H9 (cell line): ENCODE measurements at regions not wholly inside any gene's neighbourhood (a gene's known extent, or its start where the extent isn't known, plus 50 kb on each side); places are given as distances from the start of the nearest gene placed in this dataset.

ENCODE experiments used
- DNase-seq: peaks from one replicate; pipeline ENCODE4 v3.0.0-alpha.2; 2017
- H2AFZ ChIP-seq: one replicate; pipeline ENCODE4 v1.6.1; 2013; ENCODE audit warnings: mild to moderate bottlenecking, low read length, control low read depth, moderate library complexity
- H2AK5ac ChIP-seq: 2 replicates; pipeline ENCODE4 v1.6.1; 2013; ENCODE audit warnings: low read length, control low read depth, mixed read lengths; ENCODE audit not compliant: insufficient read length
- H2BK120ac ChIP-seq: one replicate; pipeline ENCODE4 v1.6.1; 2013; ENCODE audit warnings: low read depth, mild to moderate bottlenecking, low read length, control low read depth, inconsistent platforms; ENCODE audit not compliant: poor library complexity, severe bottlenecking
- H2BK12ac ChIP-seq: 2 replicates; pipeline ENCODE4 v1.6.1; 2013; ENCODE audit warnings: low read length, control low read depth, mixed read lengths, low read depth; ENCODE audit not compliant: insufficient read length
- H2BK15ac ChIP-seq: 2 replicates; pipeline ENCODE4 v1.6.1; 2013; ENCODE audit warnings: low read depth, low read length, control low read depth
- H2BK20ac ChIP-seq: one replicate; pipeline ENCODE4 v1.6.1; 2013; ENCODE audit warnings: low read depth, mild to moderate bottlenecking, low read length, control low read depth, inconsistent platforms; ENCODE audit not compliant: poor library complexity, severe bottlenecking
- H2BK5ac ChIP-seq: 2 replicates; pipeline ENCODE4 v1.6.1; 2013; ENCODE audit warnings: low read length, control low read depth, mixed read lengths; ENCODE audit not compliant: insufficient read length
- H3K14ac ChIP-seq: 2 replicates; pipeline ENCODE4 v1.6.1; 2013; ENCODE audit warnings: low read length, control low read depth; ENCODE audit not compliant: insufficient read depth
- H3K18ac ChIP-seq: 2 replicates; pipeline ENCODE4 v1.6.1; 2013; ENCODE audit warnings: low read depth, mild to moderate bottlenecking, mixed read lengths, low read length, control low read depth; ENCODE audit not compliant: insufficient read length
- H3K23ac ChIP-seq: 2 replicates; pipeline ENCODE4 v1.6.1; 2013; ENCODE audit warnings: low read length, control low read depth, mixed read lengths, low read depth; ENCODE audit not compliant: insufficient read length
- H3K23me2 ChIP-seq: 2 replicates; pipeline ENCODE4 v1.6.1; 2013; ENCODE audit warnings: low read depth, mild to moderate bottlenecking, mixed read lengths, low read length, control low read depth; ENCODE audit not compliant: insufficient read length, poor library complexity, severe bottlenecking
- H3K27ac ChIP-seq: 2 replicates; pipeline ENCODE4 v1.5.1; 2013; ENCODE audit warnings: low read length, control low read depth, mixed read lengths, low read depth; ENCODE audit not compliant: insufficient read length
- H3K27me3 ChIP-seq: 2 replicates; pipeline ENCODE4 v1.6.1; 2013; ENCODE audit warnings: low read length, control low read depth, inconsistent platforms; ENCODE audit not compliant: insufficient read depth
- H3K4ac ChIP-seq: 2 replicates; pipeline ENCODE4 v1.6.1; 2013; ENCODE audit warnings: low read depth, mild to moderate bottlenecking, control low read depth, inconsistent platforms, low read length, moderate library complexity
- H3K4me1 ChIP-seq: 2 replicates; pipeline ENCODE4 v1.6.1; 2013; ENCODE audit warnings: low read length, control low read depth, inconsistent platforms; ENCODE audit not compliant: insufficient read depth
- H3K4me2 ChIP-seq: 2 replicates; pipeline ENCODE4 v1.6.1; 2013; ENCODE audit warnings: low read length, control low read depth, mixed read lengths; ENCODE audit not compliant: insufficient read length, insufficient read depth
- H3K56ac ChIP-seq: 2 replicates; pipeline ENCODE4 v1.6.1; 2013; ENCODE audit warnings: low read depth, mild to moderate bottlenecking, mixed read lengths, low read length, control low read depth; ENCODE audit not compliant: insufficient read length
- H3K79me1 ChIP-seq: 2 replicates; pipeline ENCODE4 v1.6.1; 2013; ENCODE audit warnings: low read depth, mild to moderate bottlenecking, moderate library complexity, low read length, control low read depth, inconsistent platforms; ENCODE audit not compliant: insufficient read depth, poor library complexity, severe bottlenecking
- H3K79me2 ChIP-seq: 2 replicates; pipeline ENCODE4 v1.6.1; 2013; ENCODE audit warnings: low read length, control low read depth, inconsistent platforms; ENCODE audit not compliant: insufficient read depth
- H3K9ac ChIP-seq: 2 replicates; pipeline ENCODE4 v1.6.1; 2013; ENCODE audit warnings: low read length, control low read depth, mixed read lengths; ENCODE audit not compliant: insufficient read length; ENCODE audit errors: extremely low read depth
- H3K9me3 ChIP-seq: one replicate; pipeline ENCODE4 v1.6.1; 2013; ENCODE audit warnings: low read depth, low read length, inconsistent platforms; ENCODE audit not compliant: control insufficient read depth
- H3T11ph ChIP-seq: one replicate; pipeline ENCODE4 v1.6.1; 2013; ENCODE audit warnings: mild to moderate bottlenecking, low read length, control low read depth, inconsistent platforms
- H4K20me1 ChIP-seq: one replicate; pipeline ENCODE4 v1.6.1; 2013; ENCODE audit not compliant: control insufficient read depth, insufficient read length, insufficient read depth
- H4K5ac ChIP-seq: 2 replicates; pipeline ENCODE4 v1.6.1; 2013; ENCODE audit warnings: low read depth, mild to moderate bottlenecking, mixed read lengths, low read length, control low read depth; ENCODE audit not compliant: insufficient read length
- H4K8ac ChIP-seq: replicated peaks from 2 replicates; pipeline ENCODE4 v1.6.1; 2013; ENCODE audit warnings: low read length, control low read depth, mixed read lengths, low read depth; ENCODE audit not compliant: insufficient read length
- H4K91ac ChIP-seq: 2 replicates; pipeline ENCODE4 v1.6.1; 2013; ENCODE audit warnings: low read depth, mild to moderate bottlenecking, moderate library complexity, mixed read lengths, low read length, control low read depth; ENCODE audit not compliant: insufficient read length
- H3K27ac Mint-ChIP-seq, 3 experiments: 2 replicates in 2 of 3; 3 replicates in 1 of 3; pipeline ENCODE4 v1.8.0; 2020 to 2021; ENCODE audit warnings: mixed read lengths in 3 of 3, mild to moderate bottlenecking in 1 of 3, moderate library complexity in 1 of 3
- H3K27me3 Mint-ChIP-seq: 2 replicates; pipeline ENCODE4 v1.8.0; 2021; ENCODE audit warnings: low read depth, mild to moderate bottlenecking, moderate library complexity, mixed read lengths
- H3K36me3 Mint-ChIP-seq, 3 experiments: 2 replicates in 2 of 3; 3 replicates in 1 of 3; pipeline ENCODE4 v1.8.0; 2020 to 2021; ENCODE audit warnings: low read depth in 3 of 3, mixed read lengths in 3 of 3; ENCODE audit not compliant: insufficient read depth in 1 of 3
- H3K4me1 Mint-ChIP-seq, 2 experiments: 2 replicates each; pipeline ENCODE4 v1.8.0; 2020; ENCODE audit warnings: mixed read lengths in 2 of 2
- H3K4me3 Mint-ChIP-seq, 2 experiments: 2 replicates in 1 of 2; 3 replicates in 1 of 2; pipeline ENCODE4 v1.8.0; 2020 to 2021; ENCODE audit warnings: mild to moderate bottlenecking in 2 of 2, mixed read lengths in 2 of 2, moderate library complexity in 1 of 2
- H3K9me3 Mint-ChIP-seq, 2 experiments: 2 replicates in 1 of 2; 3 replicates in 1 of 2; pipeline ENCODE4 v1.8.0; 2020; ENCODE audit warnings: mild to moderate bottlenecking in 2 of 2, mixed read lengths in 2 of 2, moderate library complexity in 1 of 2
- CTCF ChIP-seq: fragments of 200-600 bp; sonication (generic); conservative IDR thresholded peaks from 3 replicates; pipeline ENCODE4 v1.8.0; 2021; ENCODE audit warnings: antibody characterized with exemption, mild to moderate bottlenecking
- WGBS: extraction: QIAGEN DNeasy Blood & Tissue Kit; methylation state at CpG from one replicate; pipeline ENCODE4 v1.1.7; 2013; ENCODE audit warnings: missing lambda C conversion rate, low lambda C conversion rate, mixed read lengths; ENCODE audit not compliant: insufficient read length; ENCODE audit errors: extremely low coverage; 5-methylcytosine and 5-hydroxymethylcytosine counted together

GRCh38 chr18:32577561-32577960 lies 106.9 kb upstream of the GAREM1 start:
- H3T11ph ChIP-seq, result no peak overlapping the region
- Mint-ChIP-seq H3K9me3 (peaks cover 16 to 19% of the 10 kb centered on the region in 2 experiments), H3K27me3 (no peaks in the 10 kb centered on the region), H3K27ac (no peak overlapping the region), H3K4me3 (no peak overlapping the region), H3K4me1 (peaks cover 2 to 6% of the 10 kb centered on the region in 2 experiments), H3K36me3 (peaks cover 0 to 14% (median 11%) of the 10 kb centered on the region in 3 experiments)
- H4K8ac ChIP-seq, result no peak overlapping the region
- H2AK5ac ChIP-seq, result no peak overlapping the region
- no peaks in the 10 kb centered on the region for H3K79me1 ChIP-seq
- no peak overlapping the region for H3K56ac ChIP-seq
- H3K4me1 ChIP-seq, result no peaks in the 10 kb centered on the region
- no peak overlapping the region for H3K9ac ChIP-seq
- peaks cover 5% of the 10 kb centered on the region for H3K9me3 ChIP-seq
- TF ChIP-seq CTCF, result no peak
- no peak overlapping the region for H2BK15ac ChIP-seq
- H3K23me2 ChIP-seq, result no peaks in the 10 kb centered on the region
- H3K23ac ChIP-seq, result no peak overlapping the region
- no peak overlapping the region for H3K18ac ChIP-seq
- no peak overlapping the region for H3K14ac ChIP-seq
- H2BK20ac ChIP-seq, result no peak overlapping the region
- no peak overlapping the region for H4K91ac ChIP-seq
- H3K79me2 ChIP-seq, result no peaks in the 10 kb centered on the region
- H4K5ac ChIP-seq, result no peak overlapping the region
- H2AFZ ChIP-seq, result no peak overlapping the region
- H3K27me3 ChIP-seq, result no peaks in the 10 kb centered on the region
- no peak for DNase-seq
- no peak overlapping the region for H3K4ac ChIP-seq
- no CpG with 5 or more reads among the region's 2 CpGs for WGBS
- no peak overlapping the region for H2BK12ac ChIP-seq
- H2BK120ac ChIP-seq, result no peak overlapping the region
- H3K4me2 ChIP-seq, result no peak overlapping the region
- H3K27ac ChIP-seq, result no peak overlapping the region
- H2BK5ac ChIP-seq, result no peak overlapping the region
- no peaks in the 10 kb centered on the region for H4K20me1 ChIP-seq
